ENCODE measurements at regions not wholly inside any gene's neighbourhood (a gene's known extent, or its start where the extent isn't known, plus 50 kb on each side); places are given as distances from the start of the nearest gene placed in this dataset.
A peak's percentile ranks its signal among the peaks of the same experiment; 100 is the strongest.

GRCh38 chr10:117075064-117075463 is 63.0 kb downstream of the VAX1 start:
- CTCF ChIA-PET (ENCODE audit: low intra/inter-chr PET ratio) = no interaction called here
- FAIRE-seq (no peak), DNase-seq (ENCODE audit: extremely low read depth in 1 of 4, low spot score in 3 of 4) (no peak), ATAC-seq (no peak)
- H3K9me1 ChIP-seq (ENCODE audit: control insufficient read depth, insufficient read depth, low read length) = no peaks in the 10 kb centered on the region
- H2AFZ ChIP-seq (ENCODE audit: low read depth, low read length) = no peak overlapping the region
- BruUV-seq (replicated peaks) = no TSS peak
- H3K36me3 ChIP-seq (ENCODE audit: control insufficient read depth, insufficient read depth, low read length) = no peaks in the 10 kb centered on the region
- no peak overlapping the region for H3K4me2 ChIP-seq (ENCODE audit: insufficient read depth, low read length)
- H3K9me3 ChIP-seq (replicated peaks; ENCODE audit: control insufficient read depth, insufficient read depth, low read depth, low read length) = no peaks in the 10 kb centered on the region
- 0% methylated on average over 1 of the region's 1 CpG for WGBS (ENCODE audit: insufficient coverage, low coverage, missing lambda C conversion rate)
- H3K4me1 ChIP-seq (replicated peaks in 1 of 2; ENCODE audit: control insufficient read depth in 2 of 2, insufficient read depth in 2 of 2, low read length in 2 of 2) = no peaks in the 10 kb centered on the region; a peak in 1 of 5 replicates
- no peaks in the 10 kb centered on the region for H3K79me2 ChIP-seq (ENCODE audit: control insufficient read depth, insufficient read depth, low read length)
- H3K27ac ChIP-seq (ENCODE audit: extremely low read depth, low read depth, low read length) = no peak overlapping the region
- TF ChIP-seq MAFG (tag; conservative IDR thresholded peaks at IDR 0.05) (peak; percentile 45), NFE2L1 (tag; IDR thresholded peaks at IDR 0.05; ENCODE audit: borderline replicate concordance, low read depth) (0 out of 2 replicates have a peak, but pooled peaks have one; percentile 32), CBX8 (IDR thresholded peaks at IDR 0.05; ENCODE audit: borderline replicate concordance, extremely low read depth, low read depth, low read length, poor library complexity, severe bottlenecking) (no peak)
- H4K20me1 ChIP-seq (replicated peaks; ENCODE audit: control insufficient read depth, insufficient read depth, low read length) = no peaks in the 10 kb centered on the region
- in situ Hi-C loops (cut with MboI) = no loop called here
- intact Hi-C loops (cut with micrococcal nuclease) = no loop called here
- H3K27me3 ChIP-seq (ENCODE audit: control insufficient read depth in 2 of 2, insufficient read depth in 2 of 2, low read length in 2 of 2) = peaks cover 3 to 4% of the 10 kb centered on the region in 2 experiments; a peak in 2 of 5 replicates
- POLR2A ChIA-PET = no interaction called here
- no peak overlapping the region for H3K9ac ChIP-seq (ENCODE audit: insufficient read depth in 1 of 2, low read depth in 2 of 2, low read length in 2 of 2)
- no peak overlapping the region for H3K4me3 ChIP-seq

- Histone ChIP-seq H3K4me2 (ENCODE audit: insufficient read depth, low read length) (no peak overlapping the region), H3K4me3 (no peak overlapping the region), H3K4me1 (replicated peaks in 1 of 2; ENCODE audit: control insufficient read depth in 2 of 2, insufficient read depth in 2 of 2, low read length in 2 of 2) (no peaks in the 10 kb centered on the region; a peak in 1 of 5 replicates), H2AFZ (ENCODE audit: low read depth, low read length) (no peak overlapping the region), H3K9me3 (replicated peaks; ENCODE audit: control insufficient read depth, insufficient read depth, low read depth, low read length) (no peaks in the 10 kb centered on the region), H3K36me3 (ENCODE audit: control insufficient read depth, insufficient read depth, low read length) (no peaks in the 10 kb centered on the region), H3K79me2 (ENCODE audit: control insufficient read depth, insufficient read depth, low read length) (no peaks in the 10 kb centered on the region), H4K20me1 (replicated peaks; ENCODE audit: control insufficient read depth, insufficient read depth, low read length) (no peaks in the 10 kb centered on the region), H3K27me3 (ENCODE audit: control insufficient read depth in 2 of 2, insufficient read depth in 2 of 2, low read length in 2 of 2) (peaks cover 3 to 4% of the 10 kb centered on the region in 2 experiments; a peak in 2 of 5 replicates), H3K9ac (ENCODE audit: insufficient read depth in 1 of 2, low read depth in 2 of 2, low read length in 2 of 2) (no peak overlapping the region), H3K9me1 (ENCODE audit: control insufficient read depth, insufficient read depth, low read length) (no peaks in the 10 kb centered on the region), H3K27ac (ENCODE audit: extremely low read depth, low read depth, low read length) (no peak overlapping the region)
- POLR2A ChIA-PET = no interaction called here
- no TSS peak for BruUV-seq (replicated peaks)
- intact Hi-C loops (cut with micrococcal nuclease) = loop anchor here (5.0 kb wide), 2 partner anchors 237 to 277 kb away; no protein-coding TSS in a partner anchor
- FAIRE-seq (no peak), ATAC-seq (peak; percentile 51; the same call in 1 of the 3 replicates), DNase-seq (ENCODE audit: extremely low read depth in 1 of 4, low spot score in 3 of 4) (no peak)
- WGBS (ENCODE audit: insufficient coverage, low coverage, missing lambda C conversion rate) = 6% methylated on average over 2 of the region's 2 CpGs
- in situ Hi-C loops (cut with MboI) = no loop called here
- CTCF ChIA-PET (ENCODE audit: low intra/inter-chr PET ratio) = no interaction called here
- TF ChIP-seq CTCF (IDR thresholded peaks at IDR 0.05 in 2 of 3, conservative IDR thresholded peaks at IDR 0.05 in 1 of 3; ENCODE audit: insufficient read depth in 2 of 3, low read depth in 1 of 3, low read length in 3 of 3) (peak in 2 of 3 experiments; percentile 23 to 40; a peak in 2 of 6 replicates), THRAP3 (IDR thresholded peaks at IDR 0.05; ENCODE audit: borderline replicate concordance) (no peak)
Measured at GRCh38 chr10:117074621-117075020, 63.4 kb downstream of the VAX1 start.
